Heart right ventricle (tissue), 16 donors: ENCODE measurements at regions not wholly inside any gene's neighbourhood (a gene's known extent, or its start where the extent isn't known, plus 50 kb on each side); places are given as distances from the start of the nearest gene placed in this dataset.

Source experiments
- ATAC-seq, 8 donors: fragments of 200-7000 bp; cut with Tn5 transposase; one replicate each; pipeline ENCODE4 v1.9.1; 2020; ENCODE audit warnings: mild to moderate bottlenecking in 8 of 8, moderate library complexity in 8 of 8, moderate number of reproducible peaks in 1 of 8
- DNase-seq, 2 donors: peaks; one replicate each; pipeline ENCODE4 v3.0.0-alpha.2; 2020
- H3K27ac ChIP-seq, 10 donors: fragments of 200-600 bp; sonication (generic) in 2 of 10; one replicate each; pipeline versions ENCODE4 v1.5.0 to v1.8.0; 2020 to 2022; ENCODE audit warnings: mild to moderate bottlenecking in 3 of 10
- H3K27me3 ChIP-seq, 7 donors: fragments of 200-600 bp; one replicate each; pipeline ENCODE4 v1.8.0; 2021 to 2022; ENCODE audit warnings: mild to moderate bottlenecking in 2 of 7
- H3K36me3 ChIP-seq, 9 donors: fragments of 200-600 bp; sonication (generic) in 1 of 9; one replicate each; pipeline versions ENCODE4 v1.5.0 to v1.8.0; 2020 to 2022; ENCODE audit warnings: mild to moderate bottlenecking in 2 of 9
- H3K4me1 ChIP-seq, 9 donors: fragments of 200-600 bp; sonication (generic) in 1 of 9; one replicate each; pipeline versions ENCODE4 v1.5.0 to v1.8.0; 2020 to 2022; ENCODE audit warnings: mild to moderate bottlenecking in 4 of 9
- H3K4me3 ChIP-seq, 10 donors: fragments of 200-600 bp; sonication (generic) in 2 of 10; one replicate each; pipeline versions ENCODE4 v1.5.0 to v1.8.0; 2020 to 2022; ENCODE audit warnings: mild to moderate bottlenecking in 7 of 10, moderate library complexity in 2 of 10
- H3K9me3 ChIP-seq, 11 donors: fragments of 200-600 bp in 10 of 11; sonication (generic) in 2 of 11; one replicate each; pipeline versions ENCODE4 v1.5.0 to v1.8.0; 2013 to 2022; ENCODE audit warnings: mild to moderate bottlenecking in 2 of 11, control low read depth in 1 of 11, moderate library complexity in 1 of 11
- CTCF ChIP-seq, 9 donors: fragments of 200-600 bp; sonication (generic) in 2 of 9; IDR thresholded peaks; one replicate each; pipeline versions ENCODE4 v1.5.0 to v1.8.0; 2021 to 2022; ENCODE audit warnings: antibody characterized with exemption in 9 of 9, mild to moderate bottlenecking in 5 of 9, moderate library complexity in 1 of 9
- WGBS, 2 donors: extraction: QIAGEN DNeasy Blood & Tissue Kit; methylation state at CpG; one replicate each; pipeline ENCODE4 v1.1.7; 2013; ENCODE audit warnings: inconsistent platforms in 1 of 2; 5-methylcytosine and 5-hydroxymethylcytosine counted together
- intact Hi-C, 10 donors: fragments of 100-400 bp; cut with DNase I; formaldehyde crosslinking; loops; one replicate each; pipeline versions ENCODE4 v1.11.1 to v1.14.2; 2022
- donor health status: Arrhythmogenic right ventricular cardiomyopathy.
- donor health status: ischemic (EF 13 %, LVEDD 7.1; RV severe dilation, severe dysfunction).
- donor health status: healthy with polysubstance abuse.
- donor health status: DM: no; HTN: yes; CAD: no.
- donor health status: DM: no; HTN: no; CAD: no.
- donor health status: ischemic (EF 25% LVEDD 6.9; RV normal size, moderate dysfunction).
- donor health status: ischemic (EF 25% LVEDD 5.7; RV mildly dilated, moderate dysfunction).
- donor health status: healthy.
- donor health status: DM: yes; HTN: yes; CAD: no.
- donor health status: Ischemic cardiomyopathy.
- donor health status: ischemic (EF 35%, LVEDD 5.7; RV mildly dilated, moderate dysfunction).
- donor health status: nonischemic (EF 11% LVEDD 7.7; RV severe dilation, severe dysfunction).
- donor health status: DM: yes; HTN: yes; CAD: no.
- donor health status: PGD.
- donor health status: ischemic (EF 29% LVEDD 5.4; RV normal size, mild dysfunction).
- donor health status: nonischemic (EF 23%, LVEDD 6.1; RV moderate dilation, normal function).

- 80 to 84% methylated on average over 3 of the region's 3 CpGs for WGBS, 2 donors
- no peak for TF ChIP-seq CTCF (IDR thresholded peaks at IDR 0.05)
- H3K4me3 ChIP-seq, result no peak overlapping the region
- intact Hi-C loops, result no loop called here
- no peak for DNase-seq
- no peaks in the 10 kb centered on the region for H3K36me3 ChIP-seq
- H3K4me1 ChIP-seq, result peaks cover 0 to 10% (median 0%) of the 10 kb centered on the region in 9 donors
- H3K27ac ChIP-seq, result no peak overlapping the region
- no peak for ATAC-seq
- H3K9me3 ChIP-seq, result no peaks in the 10 kb centered on the region
- no peaks in the 10 kb centered on the region for H3K27me3 ChIP-seq
These were observed 166.7 kb upstream of the ZNF521 start for GRCh38 chr18:25518716-25519053.

GRCh38 chr18:25517881-25518715 is 166.1 kb upstream of the ZNF521 start:
- no peak for ATAC-seq
- no peaks in the 10 kb centered on the region for H3K27me3 ChIP-seq
- DNase-seq, result no peak
- no peaks in the 10 kb centered on the region for H3K36me3 ChIP-seq
- intact Hi-C loops, result no loop called here
- no peaks in the 10 kb centered on the region for H3K9me3 ChIP-seq
- H3K4me1 ChIP-seq, result peaks cover 0 to 10% (median 0%) of the 10 kb centered on the region in 9 donors
- 11% methylated on average over 6 of the region's 6 CpGs for WGBS, 2 donors
- H3K27ac ChIP-seq, result no peak overlapping the region
- no peak overlapping the region for H3K4me3 ChIP-seq
- TF ChIP-seq CTCF (IDR thresholded peaks at IDR 0.05), result no peak

GRCh38 chr18:25516747-25517498 is 165.0 kb upstream of the ZNF521 start:
- ATAC-seq, result no peak
- peaks cover 0 to 10% (median 0%) of the 10 kb centered on the region in 9 donors for H3K4me1 ChIP-seq
- intact Hi-C loops, result no loop called here
- TF ChIP-seq CTCF (IDR thresholded peaks at IDR 0.05), result no peak
- H3K4me3 ChIP-seq, result no peak overlapping the region
- no peak overlapping the region for H3K27ac ChIP-seq
- DNase-seq, result no peak
- no peaks in the 10 kb centered on the region for H3K27me3 ChIP-seq
- no peaks in the 10 kb centered on the region for H3K36me3 ChIP-seq
- H3K9me3 ChIP-seq, result no peaks in the 10 kb centered on the region
- WGBS, 2 donors, result 73 to 74% methylated on average over 7 of the region's 7 CpGs

- WGBS, 2 donors, result 77 to 78% methylated on average over 5 of the region's 5 CpGs
- intact Hi-C loops, result no loop called here
- H3K4me3 ChIP-seq, result no peak overlapping the region
These were observed 164.2 kb upstream of the ZNF521 start for GRCh38 chr18:25516121-25516520.

More at GRCh38 chr18:25516121-25516520, 164.2 kb upstream of the ZNF521 start:
- peaks cover 0 to 10% (median 0%) of the 10 kb centered on the region in 9 donors for H3K4me1 ChIP-seq
- no peak overlapping the region for H3K27ac ChIP-seq
- no peak for TF ChIP-seq CTCF (IDR thresholded peaks at IDR 0.05)
- no peaks in the 10 kb centered on the region for H3K36me3 ChIP-seq
- DNase-seq (no peak), ATAC-seq (no peak)
- H3K9me3 ChIP-seq, result no peaks in the 10 kb centered on the region
- no peaks in the 10 kb centered on the region for H3K27me3 ChIP-seq
